ENCODE measurements at regions not wholly inside any gene's neighbourhood (a gene's known extent, or its start where the extent isn't known, plus 50 kb on each side); places are given as distances from the start of the nearest gene placed in this dataset.

DNA sequence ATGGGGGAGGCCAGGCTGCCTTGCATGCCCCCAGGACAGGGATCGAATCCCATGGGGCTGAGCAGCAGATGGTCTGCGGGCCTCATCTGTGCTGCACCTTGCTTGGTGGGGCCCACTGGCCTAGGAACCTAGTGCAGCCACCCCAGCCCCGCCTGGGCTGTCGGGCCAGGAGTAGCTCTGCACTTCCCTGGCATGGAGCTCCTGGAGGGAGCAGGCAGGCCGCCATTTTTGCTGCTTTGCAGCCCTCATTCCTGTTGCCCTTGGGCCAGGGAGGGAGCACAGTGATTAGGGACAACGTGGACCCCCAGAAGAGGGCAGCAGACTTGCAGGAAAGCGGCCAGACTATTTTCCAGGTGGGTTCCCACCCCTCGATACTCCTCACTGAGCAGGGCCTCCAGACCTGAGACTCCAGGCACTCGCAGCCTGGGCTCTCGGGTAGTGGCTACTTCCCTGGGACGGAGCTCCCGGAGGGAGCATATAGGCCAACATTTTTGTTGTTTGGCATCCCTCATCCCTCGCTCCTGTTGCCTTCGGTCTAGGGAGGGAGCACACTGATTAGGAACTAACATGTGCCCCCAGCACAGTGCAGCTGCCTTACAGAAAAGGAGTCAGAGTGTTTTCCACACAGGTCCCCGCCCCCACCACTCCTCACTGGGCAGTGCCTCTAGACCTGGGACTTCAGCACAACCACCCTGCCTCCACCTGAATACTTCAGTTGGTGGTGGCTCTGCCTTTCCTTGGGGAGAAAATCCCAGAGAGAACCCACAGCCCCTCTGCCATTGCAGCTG, 99.5 kb downstream of the MAIP1 start:
- no peak overlapping the region for H3K27ac ChIP-seq (ENCODE audit: low read depth, low read length, poor library complexity, severe bottlenecking)
- H3K4me1 ChIP-seq (ENCODE audit: insufficient read depth, low read length, poor library complexity, severe bottlenecking) = no peaks in the 10 kb centered on the region
- H3K9me2 ChIP-seq (ENCODE audit: insufficient read depth, low read length) = no peaks in the 10 kb centered on the region
- H3K36me3 ChIP-seq (ENCODE audit: insufficient read depth, low read length) = no peaks in the 10 kb centered on the region
- H3K4me2 ChIP-seq (ENCODE audit: low read length) = no peak overlapping the region
- TF ChIP-seq EZH2phosphoT487 (IDR thresholded peaks at IDR 0.05; ENCODE audit: borderline replicate concordance, low read depth, low read length) = no peak
- TF ChIP-seq, protein P1, sequence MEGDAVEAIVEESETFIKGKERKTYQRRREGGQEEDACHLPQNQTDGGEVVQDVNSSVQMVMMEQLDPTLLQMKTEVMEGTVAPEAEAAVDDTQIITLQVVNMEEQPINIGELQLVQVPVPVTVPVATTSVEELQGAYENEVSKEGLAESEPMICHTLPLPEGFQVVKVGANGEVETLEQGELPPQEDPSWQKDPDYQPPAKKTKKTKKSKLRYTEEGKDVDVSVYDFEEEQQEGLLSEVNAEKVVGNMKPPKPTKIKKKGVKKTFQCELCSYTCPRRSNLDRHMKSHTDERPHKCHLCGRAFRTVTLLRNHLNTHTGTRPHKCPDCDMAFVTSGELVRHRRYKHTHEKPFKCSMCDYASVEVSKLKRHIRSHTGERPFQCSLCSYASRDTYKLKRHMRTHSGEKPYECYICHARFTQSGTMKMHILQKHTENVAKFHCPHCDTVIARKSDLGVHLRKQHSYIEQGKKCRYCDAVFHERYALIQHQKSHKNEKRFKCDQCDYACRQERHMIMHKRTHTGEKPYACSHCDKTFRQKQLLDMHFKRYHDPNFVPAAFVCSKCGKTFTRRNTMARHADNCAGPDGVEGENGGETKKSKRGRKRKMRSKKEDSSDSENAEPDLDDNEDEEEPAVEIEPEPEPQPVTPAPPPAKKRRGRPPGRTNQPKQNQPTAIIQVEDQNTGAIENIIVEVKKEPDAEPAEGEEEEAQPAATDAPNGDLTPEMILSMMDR (conservative IDR thresholded peaks at IDR 0.05; ENCODE audit: low read length) = 0 out of 2 replicates have a peak, but pooled peaks have one; percentile 18
- no peak for DNase-seq (ENCODE audit: low spot score)
- POLR2A ChIA-PET = no interaction called here
- no peaks in the 10 kb centered on the region for H3K9me3 ChIP-seq (ENCODE audit: low read length)
- no peaks in the 10 kb centered on the region for H4K20me1 ChIP-seq (ENCODE audit: insufficient read depth, low read length)
- intact Hi-C loops (cut with micrococcal nuclease; ENCODE audit: unreplicated experiment) = no loop called here
- no peak overlapping the region for H3K4me3 ChIP-seq (ENCODE audit: low read depth, low read length, poor library complexity, severe bottlenecking)
- no TSS peak for BruUV-seq (replicated peaks)
- H2AFZ ChIP-seq (ENCODE audit: low read length) = no peak overlapping the region
- no peaks in the 10 kb centered on the region for H3K79me2 ChIP-seq (ENCODE audit: insufficient read depth, low read depth, low read length)
- CTCF ChIA-PET (ENCODE audit: unreplicated experiment) = no interaction called here

DNA sequence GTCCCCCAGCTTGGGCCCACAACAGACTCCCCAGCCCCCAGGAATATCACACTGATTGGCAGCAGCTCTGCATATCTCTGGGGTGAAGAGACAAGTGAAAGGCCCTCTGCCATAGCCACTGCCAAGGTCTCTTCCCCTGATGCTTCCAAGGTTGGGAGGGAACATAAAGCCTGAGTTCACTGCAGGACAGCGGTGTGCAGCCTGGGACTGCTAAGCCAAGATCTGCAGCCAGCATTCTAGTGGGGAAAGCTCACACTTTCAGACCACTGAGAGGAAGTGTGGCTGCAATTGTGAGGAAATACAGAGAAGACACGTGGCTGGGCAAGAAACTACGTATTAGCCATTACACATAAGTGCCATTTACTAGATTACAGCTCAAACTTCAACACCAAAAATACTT, 100.7 kb downstream of the MAIP1 start:
- Histone ChIP-seq H3K79me2 (ENCODE audit: insufficient read depth, low read depth, low read length) (no peaks in the 10 kb centered on the region), H3K4me3 (ENCODE audit: low read depth, low read length, poor library complexity, severe bottlenecking) (no peak overlapping the region), H3K9me3 (ENCODE audit: low read length) (no peaks in the 10 kb centered on the region), H3K36me3 (ENCODE audit: insufficient read depth, low read length) (no peaks in the 10 kb centered on the region), H3K4me2 (ENCODE audit: low read length) (no peak overlapping the region), H3K9me2 (ENCODE audit: insufficient read depth, low read length) (no peaks in the 10 kb centered on the region), H2AFZ (ENCODE audit: low read length) (no peak overlapping the region), H4K20me1 (ENCODE audit: insufficient read depth, low read length) (no peaks in the 10 kb centered on the region), H3K27ac (ENCODE audit: low read depth, low read length, poor library complexity, severe bottlenecking) (no peak overlapping the region), H3K4me1 (ENCODE audit: insufficient read depth, low read length, poor library complexity, severe bottlenecking) (no peaks in the 10 kb centered on the region)
- ChIA-PET CTCF (ENCODE audit: unreplicated experiment) (no interaction called here), POLR2A (interaction anchor here (1.0 kb wide), 1 partner anchor 14 kb away, joined by 5 read pairs; no protein-coding TSS in a partner anchor)
- BruUV-seq (replicated peaks) = no TSS peak
- no peak for TF ChIP-seq EZH2phosphoT487 (IDR thresholded peaks at IDR 0.05; ENCODE audit: borderline replicate concordance, low read depth, low read length)
- TF ChIP-seq, protein P1 (conservative IDR thresholded peaks at IDR 0.05; ENCODE audit: low read length) = no peak
- intact Hi-C loops (cut with micrococcal nuclease; ENCODE audit: unreplicated experiment) = no loop called here
- DNase-seq (ENCODE audit: low spot score) = no peak

GRCh38 chr2:200063155-200063554, 107.8 kb downstream of the MAIP1 start:
- Histone ChIP-seq H3K27ac (ENCODE audit: low read depth, low read length, poor library complexity, severe bottlenecking) (no peak overlapping the region), H3K4me1 (ENCODE audit: insufficient read depth, low read length, poor library complexity, severe bottlenecking) (no peaks in the 10 kb centered on the region), H3K79me2 (ENCODE audit: insufficient read depth, low read depth, low read length) (no peaks in the 10 kb centered on the region), H3K4me2 (ENCODE audit: low read length) (no peak overlapping the region), H3K4me3 (ENCODE audit: low read depth, low read length, poor library complexity, severe bottlenecking) (no peak overlapping the region), H4K20me1 (ENCODE audit: insufficient read depth, low read length) (no peaks in the 10 kb centered on the region), H2AFZ (ENCODE audit: low read length) (no peak overlapping the region), H3K9me2 (ENCODE audit: insufficient read depth, low read length) (no peaks in the 10 kb centered on the region), H3K36me3 (ENCODE audit: insufficient read depth, low read length) (no peaks in the 10 kb centered on the region), H3K9me3 (ENCODE audit: low read length) (no peaks in the 10 kb centered on the region)
- ChIA-PET CTCF (ENCODE audit: unreplicated experiment) (no interaction called here), POLR2A (interaction anchor here (1.6 kb wide), 1 partner anchor 9 kb away, joined by 4 read pairs; no protein-coding TSS in a partner anchor)
- BruUV-seq (replicated peaks) = no TSS peak
- intact Hi-C loops (cut with micrococcal nuclease; ENCODE audit: unreplicated experiment) = no loop called here
- TF ChIP-seq, protein P1 (conservative IDR thresholded peaks at IDR 0.05; ENCODE audit: low read length) = no peak
- no peak for TF ChIP-seq EZH2phosphoT487 (IDR thresholded peaks at IDR 0.05; ENCODE audit: borderline replicate concordance, low read depth, low read length)
- no peak for DNase-seq (ENCODE audit: low spot score)

All from OCI-LY7 (cell line).